ENCODE measurements at regions not wholly inside any gene's neighbourhood (a gene's known extent, or its start where the extent isn't known, plus 50 kb on each side); places are given as distances from the start of the nearest gene placed in this dataset.

- TF ChIP-seq PRDM15 (CRISPR knock-in tag; IDR thresholded peaks at IDR 0.05): no peak
- no peak for TF ChIP-seq USF2 (IDR thresholded peaks at IDR 0.05; ENCODE audit: borderline replicate concordance, low read depth, low read length)
- no peak for TF ChIP-seq IKZF1 (conservative IDR thresholded peaks at IDR 0.05)
Observed at GRCh38 chr10:121076776-121077715, 225.9 kb downstream of the WDR11 start (continued).

GRCh38 chr10:121078036-121078435 lies 226.9 kb downstream of the WDR11 start:
- Histone ChIP-seq H3K4me2 (ENCODE audit: control insufficient read depth, insufficient read depth) (no peak overlapping the region), H3K27ac (ENCODE audit: control insufficient read depth, insufficient read depth) (no peak overlapping the region), H3K4me3 (no peak overlapping the region), H3K4me1 (ENCODE audit: control insufficient read depth, insufficient read depth, low read length) (no peaks in the 10 kb centered on the region), H2AFZ (ENCODE audit: control insufficient read depth, low read depth, low read length) (no peak overlapping the region), H4K20me1 (ENCODE audit: control insufficient read depth, insufficient read depth) (no peaks in the 10 kb centered on the region), H3K9me3 (replicated peaks; ENCODE audit: control insufficient read depth, insufficient read depth, low read length) (no peaks in the 10 kb centered on the region), H3K9ac (ENCODE audit: control insufficient read depth, insufficient read depth, low read length) (no peak overlapping the region), H3K27me3 (replicated peaks in 1 of 2; ENCODE audit: control insufficient read depth in 2 of 2, insufficient read depth in 2 of 2, low read length in 1 of 2) (peaks cover 0 to 6% of the 10 kb centered on the region in 2 experiments; a peak in 2 of 4 replicates), H3K36me3 (ENCODE audit: control insufficient read depth in 2 of 2, insufficient read depth in 2 of 2, low read length in 1 of 2) (no peaks in the 10 kb centered on the region), H3K79me2 (ENCODE audit: control insufficient read depth, insufficient read depth, low read length) (no peaks in the 10 kb centered on the region)
- DNase-seq (ENCODE audit: low read depth, low spot score): no peak
- RAD21 ChIA-PET (ENCODE audit: unreplicated experiment): no interaction called here
- SMC1A ChIA-PET (ENCODE audit: uncharacterized antibody, unreplicated experiment): no interaction called here
- CTCF ChIA-PET: no interaction called here
- no peak for ATAC-seq
- intact Hi-C loops (cut with micrococcal nuclease; ENCODE audit: unreplicated experiment): no loop called here
- in situ Hi-C loops (cut with MboI): no loop called here
- FAIRE-seq: no peak
- BruUV-seq (replicated peaks): no TSS peak
- 23% methylated on average over 7 of the region's 8 CpGs for WGBS (ENCODE audit: insufficient coverage, insufficient replicate concordance, low lambda C conversion rate, missing lambda C conversion rate)
- POLR2A ChIA-PET: no interaction called here
- no peak for TF ChIP-seq ZNF207 (IDR thresholded peaks at IDR 0.05; ENCODE audit: borderline replicate concordance)
- no peak for TF ChIP-seq EP300 (IDR thresholded peaks at IDR 0.05; ENCODE audit: borderline replicate concordance in 1 of 2, control insufficient read depth in 1 of 2, low read depth in 2 of 2, low read length in 2 of 2)
- no peak for TF ChIP-seq ASH2L (IDR thresholded peaks at IDR 0.05; ENCODE audit: borderline replicate concordance, low read depth)
- TF ChIP-seq ZNF274 (IDR thresholded peaks at IDR 0.05; ENCODE audit: insufficient read depth, insufficient read length): no peak

Data from GM12878 (cell line).